GM21576 (cell line): ENCODE measurements at regions not wholly inside any gene's neighbourhood (a gene's known extent, or its start where the extent isn't known, plus 50 kb on each side); places are given as distances from the start of the nearest gene placed in this dataset.
"Not testable (repeated sequence)": the region's sequence is repeated elsewhere in the genome, so short reads cannot be mapped to it uniquely, and the experiment has no call there.

Experiments
- ATAC-seq: cut with Tn5 transposase; IDR thresholded peaks from one replicate; pipeline ENCODE4 v1.9.1; 2021; ENCODE audit warnings: mild to moderate bottlenecking, moderate library complexity; ENCODE audit not compliant: unreplicated experiment

- ATAC-seq, result no peak
Measured at GRCh38 chr7:93750986-93751385, 139.6 kb downstream of the TFPI2 start.

- no peak for ATAC-seq
Measured at GRCh38 chr7:93747019-93747418, 143.5 kb downstream of the TFPI2 start.

- ATAC-seq, result no peak
Measured at GRCh38 chr7:93739424-93739823, 151.1 kb downstream of the TFPI2 start.

- no peak for ATAC-seq
Measured at GRCh38 chr7:93737953-93738352, 152.6 kb downstream of the TFPI2 start.

- ATAC-seq, result no peak
Measured at GRCh38 chr7:93736668-93737369, 153.7 kb downstream of the TFPI2 start.

- ATAC-seq, result no peak
Measured at GRCh38 chr7:93728292-93728691, 153.8 kb upstream of the CALCR start.

DNA sequence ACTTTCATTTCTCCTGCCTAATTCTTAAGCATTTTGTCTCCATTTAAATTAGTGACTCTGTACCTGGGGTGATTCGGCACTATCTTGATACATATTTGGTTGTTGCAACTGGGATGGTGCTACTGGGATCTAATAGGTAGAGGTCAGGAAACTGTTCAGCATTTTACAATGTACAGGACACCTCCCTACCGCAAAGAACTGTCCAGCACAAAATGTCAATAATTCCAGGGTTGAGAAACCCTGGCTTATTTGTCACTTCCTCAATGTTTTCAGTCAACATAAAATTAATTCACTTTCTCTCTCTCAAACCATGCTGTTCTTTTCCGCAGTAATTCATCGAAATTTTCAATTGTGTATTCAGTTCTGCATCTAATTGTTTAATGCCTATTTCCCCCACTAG lies 151.4 kb upstream of the CALCR start:
- ATAC-seq, result no peak

GRCh38 chr7:93723424-93724124 lies 149.1 kb upstream of the CALCR start:
- no peak for ATAC-seq

- ATAC-seq, result no peak
Measured at GRCh38 chr7:93720106-93720505, 145.6 kb upstream of the CALCR start.

DNA sequence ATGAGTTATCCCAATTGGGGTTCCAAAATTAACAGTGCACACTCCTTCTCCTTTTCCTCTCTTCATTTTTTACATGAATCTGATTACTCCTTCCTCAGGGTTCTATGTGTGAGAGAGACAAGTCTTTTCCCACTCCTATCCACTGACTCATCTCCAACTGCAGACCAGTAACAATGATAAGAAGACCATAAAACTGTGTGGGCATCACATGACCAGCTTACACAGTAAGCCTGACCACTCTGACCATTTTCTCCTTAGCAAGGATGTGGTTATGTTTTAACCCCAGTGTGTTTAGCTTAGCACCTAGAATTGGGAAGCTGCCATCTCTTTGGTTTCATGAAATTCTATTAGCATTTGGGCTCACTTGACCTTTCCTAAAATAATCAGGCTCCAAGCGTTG lies 145.0 kb upstream of the CALCR start:
- no peak for ATAC-seq

DNA sequence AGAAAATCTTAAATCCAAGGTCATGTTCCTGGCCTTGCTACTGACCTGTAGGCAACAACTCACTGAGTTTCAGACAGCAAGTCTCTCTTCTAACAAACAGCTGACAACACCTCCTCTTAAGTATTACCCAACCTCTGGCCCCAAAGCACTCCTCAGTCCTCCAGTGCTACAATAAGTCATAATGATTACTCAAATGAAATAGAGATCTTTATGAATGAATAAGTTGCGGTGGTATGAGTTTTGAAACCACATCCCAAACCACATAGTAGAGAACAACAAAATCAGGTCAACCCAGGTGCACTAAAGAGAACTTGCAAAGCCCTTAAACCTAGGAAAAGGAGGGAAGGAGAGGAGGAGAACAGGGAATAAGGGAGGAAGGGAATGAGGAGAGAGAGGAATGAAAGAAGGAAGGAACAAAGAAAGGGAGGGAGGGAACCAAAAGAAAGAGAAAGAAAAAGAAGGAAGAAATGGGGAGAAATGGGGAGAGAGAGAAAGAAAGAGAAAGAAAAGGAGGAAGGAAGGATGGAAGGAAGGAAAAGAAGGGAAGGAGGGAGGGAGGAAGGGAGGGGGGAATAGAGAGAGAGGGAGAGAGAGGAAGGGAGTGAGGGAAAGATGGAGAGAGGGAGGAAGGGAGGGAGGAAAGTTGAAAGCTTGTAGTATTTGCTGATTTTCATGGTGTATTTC lies 142.8 kb upstream of the CALCR start:
- ATAC-seq, result no peak

DNA sequence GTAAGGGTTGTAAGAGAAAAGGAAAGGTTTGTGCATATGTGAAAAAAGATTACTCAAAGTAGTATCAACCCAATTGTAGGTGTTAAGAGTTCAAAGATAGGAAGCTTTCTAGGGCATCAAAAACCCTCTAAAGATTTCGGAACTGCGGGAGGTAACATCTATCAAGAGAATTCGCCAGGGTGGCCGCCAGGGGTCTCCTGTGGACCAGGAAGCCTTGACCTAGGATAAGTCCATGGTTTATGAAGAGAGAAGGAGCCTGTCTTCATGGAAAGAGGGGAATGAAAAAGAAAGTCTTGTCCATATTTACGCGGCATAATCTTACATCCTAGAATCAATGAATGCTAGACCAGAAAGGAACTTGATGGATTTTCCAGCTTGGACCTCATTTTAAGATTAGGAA lies 140.7 kb upstream of the CALCR start:
- peak; percentile 67 for ATAC-seq

DNA sequence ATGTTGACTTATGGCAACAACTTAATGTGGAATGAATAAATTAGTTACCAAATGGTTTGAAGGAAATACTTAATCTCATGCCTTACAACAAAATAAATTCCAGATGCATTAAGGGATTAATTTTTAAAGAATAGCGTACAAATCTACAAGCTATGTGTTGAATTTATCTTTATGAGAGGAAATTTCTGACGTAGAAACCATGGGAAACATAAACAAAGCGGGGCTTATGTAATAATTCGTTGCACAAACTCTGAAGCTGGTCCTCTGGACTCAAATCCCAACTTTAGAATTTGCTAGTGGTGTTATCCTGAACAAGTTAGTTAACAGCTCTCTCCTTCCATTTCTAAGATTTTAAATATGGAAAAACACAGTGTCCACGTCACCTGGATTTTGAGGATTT lies 137.4 kb upstream of the CALCR start:
- no peak for ATAC-seq

- ATAC-seq, result not testable (repeated sequence)
Measured at GRCh38 chr7:93708255-93708654, 133.7 kb upstream of the CALCR start.

DNA sequence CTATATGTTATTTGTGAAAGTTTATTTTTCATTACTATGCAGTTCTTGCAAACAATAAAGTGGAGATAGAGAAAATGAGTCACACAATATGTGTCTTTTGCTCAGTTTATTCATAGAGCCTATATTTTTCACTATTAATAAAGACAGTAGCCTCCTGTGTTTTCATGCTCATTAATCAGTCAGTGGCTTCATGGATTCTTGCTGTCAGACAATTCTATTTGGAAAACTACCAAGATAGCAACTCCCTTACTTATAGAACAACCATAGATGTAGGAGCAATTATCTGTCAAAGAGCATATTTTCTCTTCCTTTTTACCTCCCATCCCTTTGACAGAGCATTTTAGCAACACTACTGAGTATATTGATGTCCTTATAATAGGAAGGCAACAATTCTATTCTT lies 132.7 kb upstream of the CALCR start:
- ATAC-seq, result no peak

- ATAC-seq, result not testable (repeated sequence)
Measured at GRCh38 chr7:93706162-93706561, 131.6 kb upstream of the CALCR start.

DNA sequence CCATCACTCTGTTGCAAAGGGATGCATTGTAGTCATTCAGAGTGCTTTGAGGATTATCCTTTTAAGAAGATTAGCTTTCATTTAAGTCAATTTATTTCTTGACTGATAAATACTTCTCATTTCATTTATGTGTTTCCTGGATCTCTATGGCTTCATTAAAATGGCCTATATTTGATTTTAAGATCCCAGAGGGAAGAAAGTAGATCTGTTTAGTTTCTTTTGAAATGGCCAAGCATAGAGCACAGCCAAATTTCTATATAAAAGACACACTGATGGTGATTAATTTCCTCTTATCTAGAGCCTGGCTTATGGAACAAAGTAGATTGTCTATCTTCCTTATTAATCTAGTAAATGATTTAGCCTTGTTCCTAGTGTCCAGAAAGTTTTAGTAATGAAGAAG lies 129.7 kb upstream of the CALCR start:
- no peak for ATAC-seq

GRCh38 chr7:93697901-93698300 lies 123.4 kb upstream of the CALCR start:
- no peak for ATAC-seq

DNA sequence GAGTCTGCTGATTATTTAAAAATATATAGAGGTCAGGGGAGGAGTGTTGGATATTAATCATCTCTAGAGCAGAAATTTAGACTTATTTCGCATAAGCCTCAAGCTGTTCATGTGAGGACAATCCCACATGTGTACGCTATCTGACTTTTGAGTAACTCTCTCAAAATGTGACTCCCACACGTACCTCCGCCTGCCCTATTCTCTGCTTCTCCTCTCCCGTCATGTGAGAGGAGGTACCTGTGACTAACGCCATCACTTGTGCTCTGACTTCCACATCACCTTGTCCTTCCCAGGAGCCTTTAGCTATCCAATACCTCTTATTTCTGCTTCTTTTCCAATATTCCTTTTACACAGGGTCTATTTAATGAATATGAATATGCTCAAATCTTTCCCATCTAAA lies 119.3 kb upstream of the CALCR start:
- ATAC-seq, result no peak

- ATAC-seq, result no peak
Measured at GRCh38 chr7:93690021-93690420, 115.5 kb upstream of the CALCR start.

GRCh38 chr7:93678185-93678584 lies 103.7 kb upstream of the CALCR start:
- ATAC-seq, result no peak
